ENCODE measurements at regions not wholly inside any gene's neighbourhood (a gene's known extent, or its start where the extent isn't known, plus 50 kb on each side); places are given as distances from the start of the nearest gene placed in this dataset.

DNA sequence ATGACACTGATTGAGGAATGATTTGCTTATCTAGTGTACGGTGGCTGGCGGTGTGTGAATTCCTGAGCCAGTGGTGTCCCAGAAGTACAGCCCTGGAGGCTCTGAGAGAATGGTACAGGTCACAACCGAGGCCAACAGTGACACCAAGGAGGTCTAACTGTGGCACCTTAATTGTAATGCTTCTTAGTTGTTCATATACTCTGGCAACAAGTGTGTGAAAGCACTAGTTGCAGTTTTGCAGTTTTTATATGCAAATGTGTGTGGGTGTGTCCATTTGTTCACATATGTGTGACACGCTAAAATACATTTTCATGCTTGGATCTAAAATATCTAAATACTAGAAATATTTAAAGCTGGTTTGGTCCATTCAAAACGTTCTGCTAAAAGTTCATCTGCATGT is 185.3 kb upstream of the FMN2 start:
- in situ Hi-C loops (cut with MboI; ENCODE audit: low sequenced_read_pairs, unreplicated experiment) = no loop called here
- TF ChIP-seq, protein P1, sequence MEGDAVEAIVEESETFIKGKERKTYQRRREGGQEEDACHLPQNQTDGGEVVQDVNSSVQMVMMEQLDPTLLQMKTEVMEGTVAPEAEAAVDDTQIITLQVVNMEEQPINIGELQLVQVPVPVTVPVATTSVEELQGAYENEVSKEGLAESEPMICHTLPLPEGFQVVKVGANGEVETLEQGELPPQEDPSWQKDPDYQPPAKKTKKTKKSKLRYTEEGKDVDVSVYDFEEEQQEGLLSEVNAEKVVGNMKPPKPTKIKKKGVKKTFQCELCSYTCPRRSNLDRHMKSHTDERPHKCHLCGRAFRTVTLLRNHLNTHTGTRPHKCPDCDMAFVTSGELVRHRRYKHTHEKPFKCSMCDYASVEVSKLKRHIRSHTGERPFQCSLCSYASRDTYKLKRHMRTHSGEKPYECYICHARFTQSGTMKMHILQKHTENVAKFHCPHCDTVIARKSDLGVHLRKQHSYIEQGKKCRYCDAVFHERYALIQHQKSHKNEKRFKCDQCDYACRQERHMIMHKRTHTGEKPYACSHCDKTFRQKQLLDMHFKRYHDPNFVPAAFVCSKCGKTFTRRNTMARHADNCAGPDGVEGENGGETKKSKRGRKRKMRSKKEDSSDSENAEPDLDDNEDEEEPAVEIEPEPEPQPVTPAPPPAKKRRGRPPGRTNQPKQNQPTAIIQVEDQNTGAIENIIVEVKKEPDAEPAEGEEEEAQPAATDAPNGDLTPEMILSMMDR (IDR thresholded peaks at IDR 0.05; ENCODE audit: borderline replicate concordance, control extremely low read depth, extremely low read depth, insufficient read depth, missing control alignments) = no peak

DNA sequence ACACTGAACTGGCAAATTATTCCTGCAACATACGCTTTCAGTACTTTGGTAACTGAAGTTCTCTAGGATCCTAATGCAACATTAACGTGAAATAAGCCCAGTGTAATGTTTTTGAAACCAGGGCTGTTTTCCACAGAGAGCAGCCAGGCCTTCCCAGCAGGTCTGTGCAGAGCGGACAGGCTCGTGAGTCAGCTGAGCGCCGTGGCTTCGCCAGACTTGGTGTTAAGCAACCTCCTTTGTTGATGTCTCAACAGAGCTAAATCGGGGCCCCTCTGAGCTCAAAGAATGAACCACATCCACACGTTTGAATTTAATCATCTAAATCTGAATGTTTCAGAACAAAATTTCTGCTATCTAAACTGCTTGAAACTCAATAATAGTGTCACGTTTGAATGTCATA is 181.8 kb upstream of the FMN2 start:
- DNase-seq (ENCODE audit: low spot score) = no peak
- TF ChIP-seq, protein P1 (IDR thresholded peaks at IDR 0.05; ENCODE audit: borderline replicate concordance, control extremely low read depth, extremely low read depth, insufficient read depth, missing control alignments) = no peak
- in situ Hi-C loops (cut with MboI; ENCODE audit: low sequenced_read_pairs, unreplicated experiment) = no loop called here

More for the DNA sequence above, 185.3 kb upstream of the FMN2 start:
- no peak for DNase-seq (ENCODE audit: low spot score)

DNA sequence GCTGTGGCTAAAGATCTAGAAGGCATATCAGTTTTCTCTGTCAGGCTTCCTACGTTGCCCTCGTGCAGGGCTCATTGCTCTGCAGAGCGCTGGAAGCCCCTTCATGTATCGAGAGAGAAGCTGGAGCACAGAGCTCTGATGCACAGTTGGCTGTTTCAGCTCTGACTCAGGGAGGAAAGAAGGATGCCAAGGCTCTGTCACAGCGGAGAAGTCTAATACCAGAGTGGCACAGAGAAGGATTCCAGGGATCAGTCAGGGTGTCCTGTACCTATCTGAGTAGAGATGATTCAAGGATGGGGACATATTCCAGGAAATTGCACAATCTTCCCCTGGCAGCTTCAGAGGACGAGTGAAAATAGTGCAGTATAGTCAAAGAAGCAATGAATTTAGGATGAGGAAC is 179.2 kb upstream of the FMN2 start:
- in situ Hi-C loops (cut with MboI; ENCODE audit: low sequenced_read_pairs, unreplicated experiment) = no loop called here
- TF ChIP-seq, protein P1 (IDR thresholded peaks at IDR 0.05; ENCODE audit: borderline replicate concordance, control extremely low read depth, extremely low read depth, insufficient read depth, missing control alignments) = no peak
- no peak for DNase-seq (ENCODE audit: low spot score)

DNA sequence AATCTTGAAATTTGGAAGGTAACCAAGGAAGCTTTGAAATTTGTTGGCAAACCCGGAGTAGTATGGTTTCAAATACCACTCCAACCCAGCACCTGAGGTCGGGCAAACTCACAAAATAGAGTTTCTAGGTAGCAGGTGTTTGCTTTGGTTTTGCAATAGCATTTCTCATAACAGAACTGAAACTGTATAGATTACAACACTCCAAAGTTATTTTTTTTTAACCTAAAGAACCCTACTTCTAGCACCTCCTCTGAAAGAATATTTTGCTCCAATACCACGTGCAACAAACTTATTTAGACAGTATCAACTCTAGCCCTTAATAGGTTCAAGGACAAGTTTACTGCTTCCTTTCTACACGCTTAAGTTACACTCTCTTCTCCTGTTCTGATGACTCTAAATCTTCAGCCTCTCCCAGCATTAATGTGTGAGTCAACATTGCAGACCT is 178.5 kb upstream of the FMN2 start:
- in situ Hi-C loops (cut with MboI; ENCODE audit: low sequenced_read_pairs, unreplicated experiment) = no loop called here
- TF ChIP-seq, protein P1 (IDR thresholded peaks at IDR 0.05; ENCODE audit: borderline replicate concordance, control extremely low read depth, extremely low read depth, insufficient read depth, missing control alignments) = no peak
- DNase-seq (ENCODE audit: low spot score) = no peak

DNA sequence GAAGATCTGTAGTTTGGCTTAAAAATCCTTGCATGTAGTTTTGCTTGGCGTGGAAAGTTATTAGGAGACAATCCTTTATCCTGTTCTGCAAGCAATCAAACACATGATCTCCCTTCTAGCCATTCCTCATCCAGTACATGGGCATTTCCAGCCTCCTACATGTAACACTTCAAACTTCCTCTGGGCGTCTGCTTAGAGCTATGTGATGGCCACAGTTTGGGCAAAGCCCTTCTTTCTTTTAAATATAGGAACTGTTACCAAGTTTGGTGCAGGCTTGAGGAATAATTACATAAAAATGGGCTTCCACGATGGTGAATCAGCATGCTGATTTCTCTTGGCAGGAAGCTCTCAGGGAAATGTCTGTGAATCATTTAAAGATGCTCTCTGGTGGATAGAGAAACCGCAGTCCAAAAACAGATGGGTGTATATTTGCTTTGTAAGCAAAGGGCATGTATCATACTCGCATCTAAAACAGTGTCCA is 176.9 kb upstream of the FMN2 start:
- DNase-seq (ENCODE audit: low spot score) = no peak
- in situ Hi-C loops (cut with MboI; ENCODE audit: low sequenced_read_pairs, unreplicated experiment) = no loop called here
- TF ChIP-seq, protein P1 (IDR thresholded peaks at IDR 0.05; ENCODE audit: borderline replicate concordance, control extremely low read depth, extremely low read depth, insufficient read depth, missing control alignments) = no peak

DNA sequence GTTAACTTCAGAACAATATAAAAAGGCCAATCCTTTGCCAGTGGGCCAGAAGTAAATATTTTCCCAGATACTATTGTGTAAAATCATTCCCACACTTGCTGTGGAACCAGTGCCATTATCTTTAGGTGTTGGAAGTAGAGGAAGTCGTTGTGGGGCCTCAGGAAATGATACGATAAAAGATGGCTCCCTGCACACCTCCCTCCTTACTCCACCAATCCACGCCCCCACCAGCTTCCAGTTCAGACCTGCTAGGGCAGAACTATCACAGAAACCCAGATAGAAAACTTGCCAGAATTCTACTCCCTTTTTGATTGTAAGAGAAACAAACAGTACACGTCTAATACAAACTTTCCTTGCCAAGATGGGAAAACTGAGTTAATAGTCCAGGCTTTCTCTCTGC is 173.0 kb upstream of the FMN2 start:
- TF ChIP-seq, protein P1 (IDR thresholded peaks at IDR 0.05; ENCODE audit: borderline replicate concordance, control extremely low read depth, extremely low read depth, insufficient read depth, missing control alignments) = no peak

DNA sequence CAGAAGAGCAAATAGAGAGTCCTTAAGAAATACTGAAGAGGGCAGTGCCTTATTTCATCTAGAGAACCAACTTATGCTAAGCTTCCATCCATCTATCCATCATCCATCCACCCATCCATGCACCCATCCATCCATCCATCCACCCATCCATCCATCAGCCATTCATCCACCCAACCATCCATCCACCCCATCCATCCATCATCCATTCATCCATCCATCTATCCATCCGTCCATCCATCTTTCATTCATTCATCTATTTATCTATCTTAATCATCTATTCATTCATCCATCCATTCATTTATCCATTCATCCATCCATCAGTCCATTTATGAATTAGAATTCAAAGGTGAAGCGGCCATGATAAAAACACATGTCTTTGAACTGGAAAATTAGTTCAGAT is 171.5 kb upstream of the FMN2 start:
- no peak for DNase-seq (ENCODE audit: low spot score)
- TF ChIP-seq, protein P1 (IDR thresholded peaks at IDR 0.05; ENCODE audit: borderline replicate concordance, control extremely low read depth, extremely low read depth, insufficient read depth, missing control alignments) = no peak
- in situ Hi-C loops (cut with MboI; ENCODE audit: low sequenced_read_pairs, unreplicated experiment) = no loop called here

More for the DNA sequence above, 173.0 kb upstream of the FMN2 start:
- in situ Hi-C loops (cut with MboI; ENCODE audit: low sequenced_read_pairs, unreplicated experiment) = no loop called here
- DNase-seq (ENCODE audit: low spot score) = no peak
